ENCODE measurements at regions not wholly inside any gene's neighbourhood (a gene's known extent, or its start where the extent isn't known, plus 50 kb on each side); places are given as distances from the start of the nearest gene placed in this dataset.

DNA sequence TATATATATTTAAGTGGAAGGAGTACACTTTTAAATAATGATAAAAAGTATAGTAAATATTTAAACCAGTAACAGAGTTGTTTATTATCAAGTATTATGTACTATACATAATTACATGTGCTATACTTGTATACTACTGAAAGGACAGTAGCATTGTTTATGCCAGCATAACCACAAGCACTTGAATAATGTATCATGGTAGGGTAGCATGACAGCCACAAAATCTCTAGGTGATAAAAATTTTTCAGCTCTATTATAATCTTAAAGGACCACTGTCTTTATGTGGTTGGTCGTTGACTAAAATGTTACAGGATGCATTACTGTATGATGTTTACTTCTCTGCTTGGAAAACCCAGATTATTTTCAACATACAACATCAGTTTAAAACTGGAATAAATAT lies 349.2 kb downstream of the CASP12 start:
- Histone ChIP-seq H3K9ac (replicated peaks in 1 of 4; ENCODE audit: extremely low read depth in 1 of 4, low read depth in 3 of 4, low read length in 3 of 4) (no peak overlapping the region), H3K79me2 (ENCODE audit: control insufficient read depth in 1 of 2, insufficient read depth in 2 of 2, low read length in 2 of 2) (no peaks in the 10 kb centered on the region), H3K14ac (ENCODE audit: insufficient read length) (no peak overlapping the region), H3K56ac (replicated peaks; ENCODE audit: insufficient read length, low read depth, low read length) (no peak overlapping the region), H4K8ac (ENCODE audit: extremely low read depth, insufficient read depth, low read length) (no peak overlapping the region), H2BK120ac (replicated peaks; ENCODE audit: low read depth, low read length) (no peak overlapping the region), H3K79me1 (ENCODE audit: low read depth, low read length) (no peaks in the 10 kb centered on the region), H3K27ac (ENCODE audit: low read depth, low read length) (no peak overlapping the region), H3K36me3 (ENCODE audit: control insufficient read depth in 2 of 4, insufficient read depth in 4 of 4, low read length in 3 of 4) (no peaks in the 10 kb centered on the region), H2AK5ac (ENCODE audit: low read depth, low read length) (no peak overlapping the region), H4K5ac (ENCODE audit: insufficient read length, low read depth, low read length) (no peak overlapping the region), H2BK5ac (ENCODE audit: low read depth, low read length) (no peak overlapping the region), H4K91ac (replicated peaks; ENCODE audit: insufficient read length, low read length) (no peak overlapping the region), H3K4ac (replicated peaks; ENCODE audit: insufficient read length, low read depth, low read length) (no peak overlapping the region), H3K4me2 (ENCODE audit: insufficient read depth in 1 of 2, low read depth in 2 of 2, low read length in 2 of 2) (no peak overlapping the region), H2BK20ac (ENCODE audit: low read length) (no peak overlapping the region), H2BK15ac (ENCODE audit: low read length) (no peak overlapping the region), H4K20me1 (replicated peaks in 1 of 2; ENCODE audit: control insufficient read depth in 1 of 2, insufficient read depth in 2 of 2, low read length in 2 of 2) (no peaks in the 10 kb centered on the region), H3K23me2 (ENCODE audit: low read depth, low read length) (no peaks in the 10 kb centered on the region), H3K27me3 (replicated peaks in 1 of 4; ENCODE audit: control insufficient read depth in 3 of 4, extremely low read depth in 1 of 4, insufficient read depth in 3 of 4, low read length in 3 of 4) (no peaks in the 10 kb centered on the region), H3K18ac (ENCODE audit: extremely low read depth, low read length) (no peak overlapping the region), H3K4me1 (replicated peaks in 1 of 4; ENCODE audit: control insufficient read depth in 3 of 4, insufficient read depth in 4 of 4, low read length in 3 of 4) (no peaks in the 10 kb centered on the region), H2AFZ (ENCODE audit: low read length) (no peak overlapping the region), H2BK12ac (ENCODE audit: low read depth, low read length) (no peak overlapping the region), H3K9me3 (ENCODE audit: insufficient read depth in 2 of 2, low read depth in 1 of 2, low read length in 1 of 2) (no peaks in the 10 kb centered on the region), H3K4me3 (ENCODE audit: extremely low read depth in 1 of 4, insufficient read depth in 2 of 4, low read depth in 3 of 4, low read length in 4 of 4) (no peak overlapping the region), H3K23ac (ENCODE audit: insufficient read length) (no peak overlapping the region)
- 92% methylated on average over 1 of the region's 1 CpG; no CpG with 5 or more reads in 1 of the 2 experiments for WGBS, 2 experiments (ENCODE audit: extremely low coverage in 1 of 2, insufficient coverage in 1 of 2, insufficient read length in 1 of 2, insufficient replicate concordance in 2 of 2, low coverage in 1 of 2, low lambda C conversion rate in 2 of 2, missing lambda C conversion rate in 1 of 2)
- FAIRE-seq (no peak), DNase-seq (ENCODE audit: low read depth in 1 of 2, low spot score in 2 of 2) (no peak)
- POLR2A ChIA-PET (ENCODE audit: partially characterized antibody), result no interaction called here
- CTCF ChIA-PET (ENCODE audit: partially characterized antibody), result interaction anchor here (0.6 to 2.2 kb wide), 15 partner anchors 8 to 1314 kb away, joined by 3 to 10 read pairs (median 4); no protein-coding TSS in a partner anchor
- no peak for TF ChIP-seq POLR2AphosphoS5 (IDR thresholded peaks at IDR 0.05; ENCODE audit: low read depth, low read length)

Data from H1 (cell line).